Fibroblast of mammary gland (primary cell): ENCODE measurements at regions not wholly inside any gene's neighbourhood (a gene's known extent, or its start where the extent isn't known, plus 50 kb on each side); places are given as distances from the start of the nearest gene placed in this dataset.

Experiments used
- DNase-seq: peaks from one replicate; pipeline ENCODE4 v3.0.0-alpha.2; 2010; ENCODE audit warnings: low read depth
- H3K4me3 ChIP-seq: 2 replicates; pipeline ENCODE4 v1.5.1; 2011; ENCODE audit warnings: low read depth, mild to moderate bottlenecking, low read length, moderate library complexity; ENCODE audit not compliant: control insufficient read depth
- TF ChIP-seq, protein P1 (sequence below): conservative IDR thresholded peaks from 2 replicates; pipeline ENCODE4 v1.5.1; 2011; ENCODE audit warnings: low read depth, low read length, inconsistent platforms; ENCODE audit not compliant: control insufficient read depth, insufficient read depth

GRCh38 chr1:22317920-22318243 is 133.8 kb upstream of the ZBTB40 start:
- TF ChIP-seq, protein P1, sequence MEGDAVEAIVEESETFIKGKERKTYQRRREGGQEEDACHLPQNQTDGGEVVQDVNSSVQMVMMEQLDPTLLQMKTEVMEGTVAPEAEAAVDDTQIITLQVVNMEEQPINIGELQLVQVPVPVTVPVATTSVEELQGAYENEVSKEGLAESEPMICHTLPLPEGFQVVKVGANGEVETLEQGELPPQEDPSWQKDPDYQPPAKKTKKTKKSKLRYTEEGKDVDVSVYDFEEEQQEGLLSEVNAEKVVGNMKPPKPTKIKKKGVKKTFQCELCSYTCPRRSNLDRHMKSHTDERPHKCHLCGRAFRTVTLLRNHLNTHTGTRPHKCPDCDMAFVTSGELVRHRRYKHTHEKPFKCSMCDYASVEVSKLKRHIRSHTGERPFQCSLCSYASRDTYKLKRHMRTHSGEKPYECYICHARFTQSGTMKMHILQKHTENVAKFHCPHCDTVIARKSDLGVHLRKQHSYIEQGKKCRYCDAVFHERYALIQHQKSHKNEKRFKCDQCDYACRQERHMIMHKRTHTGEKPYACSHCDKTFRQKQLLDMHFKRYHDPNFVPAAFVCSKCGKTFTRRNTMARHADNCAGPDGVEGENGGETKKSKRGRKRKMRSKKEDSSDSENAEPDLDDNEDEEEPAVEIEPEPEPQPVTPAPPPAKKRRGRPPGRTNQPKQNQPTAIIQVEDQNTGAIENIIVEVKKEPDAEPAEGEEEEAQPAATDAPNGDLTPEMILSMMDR: no peak
- H3K4me3 ChIP-seq: no peak overlapping the region
- DNase-seq: no peak

GRCh38 chr1:22318279-22318981 is 133.2 kb upstream of the ZBTB40 start:
- H3K4me3 ChIP-seq: no peak overlapping the region
- DNase-seq: no peak
- TF ChIP-seq, protein P1: no peak

DNA sequence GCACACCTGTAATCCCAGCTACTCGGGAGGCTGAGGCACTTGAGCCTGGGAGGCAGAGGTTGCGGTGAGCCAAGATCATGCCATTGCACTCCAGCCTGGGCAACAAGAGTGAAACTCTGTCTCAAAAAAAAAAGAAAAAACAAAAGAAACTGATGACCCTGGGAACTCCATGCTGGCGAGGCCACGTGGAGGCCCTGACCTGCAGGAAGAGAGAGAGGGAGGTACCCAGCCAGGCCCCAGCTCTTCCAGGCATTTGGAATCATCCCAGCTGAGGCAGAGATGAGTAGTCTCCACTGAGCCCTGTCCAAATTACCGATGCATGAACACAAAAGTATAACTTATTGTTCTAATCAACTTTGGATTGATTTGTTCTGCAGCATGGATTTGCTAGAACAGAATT is 132.0 kb upstream of the ZBTB40 start:
- TF ChIP-seq, protein P1: no peak
- DNase-seq: no peak
- H3K4me3 ChIP-seq: no peak overlapping the region

- no peak overlapping the region for H3K4me3 ChIP-seq
- TF ChIP-seq, protein P1: no peak
- no peak for DNase-seq
Observed at GRCh38 chr1:22320587-22321344, 130.9 kb upstream of the ZBTB40 start.

DNA sequence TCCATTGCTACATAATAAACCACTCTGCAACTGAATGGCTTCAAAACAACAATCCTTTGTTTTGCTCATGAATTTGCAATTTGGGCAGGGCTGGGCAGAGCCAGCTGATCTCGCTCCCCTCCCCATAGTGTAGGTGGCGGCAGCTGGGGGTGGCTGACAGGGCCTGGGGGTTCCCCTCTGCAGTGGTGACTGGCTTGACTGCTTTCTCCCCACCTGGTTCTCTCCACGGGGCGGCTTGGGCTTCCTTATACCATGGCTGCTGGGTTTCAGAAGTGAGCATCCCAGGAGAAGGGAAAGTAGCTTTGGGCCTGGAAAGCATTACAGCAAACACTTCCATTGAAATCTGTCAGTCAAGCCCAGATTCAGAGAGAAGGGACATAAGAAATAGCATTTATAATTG is 129.7 kb upstream of the ZBTB40 start:
- no peak overlapping the region for H3K4me3 ChIP-seq
- no peak for DNase-seq
- TF ChIP-seq, protein P1: no peak

DNA sequence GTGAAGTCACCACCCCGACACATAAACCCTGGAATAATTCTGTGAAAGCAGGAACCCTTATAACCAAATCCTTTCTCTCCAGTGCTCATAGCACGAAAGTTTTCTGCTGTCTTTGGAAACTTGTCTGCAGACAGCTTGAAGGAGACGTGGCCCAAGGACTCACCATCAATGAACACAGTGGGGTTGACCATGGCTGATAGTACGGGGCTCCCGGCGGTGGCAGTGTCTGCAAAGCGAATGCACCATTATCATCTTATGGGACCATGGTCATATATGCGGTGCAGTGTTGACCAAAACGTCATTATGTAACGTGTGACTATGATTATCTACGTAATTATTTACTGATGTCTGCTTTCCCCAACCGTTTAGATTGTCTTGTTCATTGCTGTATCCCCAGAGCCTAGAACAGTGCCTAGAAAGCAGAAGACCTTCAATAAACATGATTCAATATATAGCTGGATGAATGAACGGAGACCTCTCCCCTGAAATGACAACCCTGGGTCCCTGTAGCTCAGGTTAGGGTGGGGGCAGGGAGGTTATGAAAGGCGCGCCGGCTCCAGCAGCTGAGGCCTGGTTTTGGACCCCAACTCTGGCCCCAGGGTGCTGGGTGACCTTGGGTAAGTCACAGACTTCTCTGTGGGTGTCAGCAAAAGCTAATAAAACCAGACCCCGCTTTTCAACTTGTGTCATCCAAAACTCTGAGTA is 128.4 kb upstream of the ZBTB40 start:
- no peak overlapping the region for H3K4me3 ChIP-seq
- DNase-seq: no peak
- TF ChIP-seq, protein P1: no peak
